T47D (cell line): ENCODE measurements at regions not wholly inside any gene's neighbourhood (a gene's known extent, or its start where the extent isn't known, plus 50 kb on each side); places are given as distances from the start of the nearest gene placed in this dataset.
"Not testable (repeated sequence)": the region's sequence is repeated elsewhere in the genome, so short reads cannot be mapped to it uniquely, and the experiment has no call there.

ENCODE experiments used
- DNase-seq, 2 experiments: peaks; one replicate each; pipeline versions ENCODE4 v3.0.0 to v3.0.0-alpha.2; 2011 to 2012; ENCODE audit warnings: low read depth in 1 of 2, low spot score in 1 of 2
- JUND ChIP-seq: IDR thresholded peaks from 2 replicates; pipeline ENCODE4 v1.6.1; 2012; ENCODE audit warnings: low read depth
- in situ Hi-C: cut with HindIII; loops from 2 replicates; pipeline ENCODE4 v1.10.0; 2016; ENCODE audit warnings: low sequenced_read_pairs, low pct_unique_long_range_greater_than_20kb

- in situ Hi-C loops = no loop called here
- DNase-seq = no peak
- TF ChIP-seq JUND = no peak
Observed at GRCh38 chr7:53087274-53087673, 51.8 kb downstream of the POM121L12 start.

- in situ Hi-C loops = no loop called here
- DNase-seq = no peak
- TF ChIP-seq JUND = no peak
Observed at GRCh38 chr7:53094191-53094590, 58.8 kb downstream of the POM121L12 start.

- in situ Hi-C loops = no loop called here
- no peak for DNase-seq
- TF ChIP-seq JUND = no peak
Observed at GRCh38 chr7:53094827-53095226, 59.4 kb downstream of the POM121L12 start.

GRCh38 chr7:53095731-53096501 lies 60.5 kb downstream of the POM121L12 start:
- DNase-seq = no peak
- no peak for TF ChIP-seq JUND
- in situ Hi-C loops = no loop called here

- no peak for DNase-seq
- in situ Hi-C loops = no loop called here
- TF ChIP-seq JUND = no peak
Observed at GRCh38 chr7:53100091-53100490, 64.7 kb downstream of the POM121L12 start.

- in situ Hi-C loops = no loop called here
- peak; percentile 48; the same call in 1 of the 2 replicates for TF ChIP-seq JUND
- DNase-seq = peak in 1 of 2 experiments; percentile 86
Observed at GRCh38 chr7:53101026-53101425, 65.6 kb downstream of the POM121L12 start.

- no peak for DNase-seq
- TF ChIP-seq JUND = no peak
- in situ Hi-C loops = no loop called here
Observed at GRCh38 chr7:53110425-53110824, 75.0 kb downstream of the POM121L12 start.

GRCh38 chr7:53111031-53111430 lies 75.6 kb downstream of the POM121L12 start:
- DNase-seq = peak in 1 of 2 experiments; percentile 18
- in situ Hi-C loops = no loop called here

GRCh38 chr7:53113424-53113823 lies 78.0 kb downstream of the POM121L12 start:
- DNase-seq = no peak
- TF ChIP-seq JUND = no peak
- in situ Hi-C loops = no loop called here

More at GRCh38 chr7:53111031-53111430, 75.6 kb downstream of the POM121L12 start:
- TF ChIP-seq JUND = no peak

- in situ Hi-C loops = no loop called here
- TF ChIP-seq JUND = 0 out of 2 replicates have a peak, but pooled peaks have one; percentile 6
- no peak for DNase-seq
Observed at GRCh38 chr7:53119514-53119941, 84.1 kb downstream of the POM121L12 start.

GRCh38 chr7:53121374-53121773 lies 85.9 kb downstream of the POM121L12 start:
- DNase-seq = no peak
- no peak for TF ChIP-seq JUND
- in situ Hi-C loops = no loop called here

GRCh38 chr7:53131697-53132096 lies 96.3 kb downstream of the POM121L12 start:
- in situ Hi-C loops = no loop called here

GRCh38 chr7:53151496-53151895 lies 116.1 kb downstream of the POM121L12 start:
- in situ Hi-C loops = no loop called here
- no peak for DNase-seq
- no peak for TF ChIP-seq JUND

More at GRCh38 chr7:53131697-53132096, 96.3 kb downstream of the POM121L12 start:
- DNase-seq = no peak
- no peak for TF ChIP-seq JUND

- in situ Hi-C loops, DNase-seq: not testable (repeated sequence)
Observed at GRCh38 chr7:53187184-53187583, 151.8 kb downstream of the POM121L12 start.
